Adipocyte (in vitro differentiated cells): ENCODE measurements at regions not wholly inside any gene's neighbourhood (a gene's known extent, or its start where the extent isn't known, plus 50 kb on each side); places are given as distances from the start of the nearest gene placed in this dataset.
"Not testable (repeated sequence)": the region's sequence is repeated elsewhere in the genome, so short reads cannot be mapped to it uniquely, and the experiment has no call there.

Experiments
- DNase-seq: peaks from one replicate; pipeline ENCODE4 v3.0.0-alpha.2; 2015; ENCODE audit warnings: low read depth
- H3K27me3 ChIP-seq: replicated peaks from 2 replicates; pipeline ENCODE4 v1.7.0; 2013; ENCODE audit warnings: mild to moderate bottlenecking, low read length, moderate library complexity; ENCODE audit not compliant: control insufficient read depth, insufficient read depth
- H3K36me3 ChIP-seq: 2 replicates; pipeline ENCODE4 v1.7.0; 2013; ENCODE audit warnings: low read length, mild to moderate bottlenecking, moderate library complexity; ENCODE audit not compliant: control insufficient read depth, insufficient read depth, severe bottlenecking
- H3K4me1 ChIP-seq: 2 replicates; pipeline ENCODE4 v1.7.0; 2013; ENCODE audit warnings: mild to moderate bottlenecking, low read length, moderate library complexity; ENCODE audit not compliant: control insufficient read depth, insufficient read depth
- H3K4me3 ChIP-seq: 2 replicates; pipeline ENCODE4 v1.7.0; 2013; ENCODE audit warnings: mild to moderate bottlenecking, low read length, moderate library complexity
- H3K9ac ChIP-seq: 2 replicates; pipeline ENCODE4 v1.7.0; 2013; ENCODE audit warnings: mild to moderate bottlenecking, low read length, moderate library complexity
- H3K9me3 ChIP-seq: 2 replicates; pipeline ENCODE4 v1.7.0; 2013; ENCODE audit warnings: mild to moderate bottlenecking, low read length, moderate library complexity; ENCODE audit not compliant: control insufficient read depth

DNA sequence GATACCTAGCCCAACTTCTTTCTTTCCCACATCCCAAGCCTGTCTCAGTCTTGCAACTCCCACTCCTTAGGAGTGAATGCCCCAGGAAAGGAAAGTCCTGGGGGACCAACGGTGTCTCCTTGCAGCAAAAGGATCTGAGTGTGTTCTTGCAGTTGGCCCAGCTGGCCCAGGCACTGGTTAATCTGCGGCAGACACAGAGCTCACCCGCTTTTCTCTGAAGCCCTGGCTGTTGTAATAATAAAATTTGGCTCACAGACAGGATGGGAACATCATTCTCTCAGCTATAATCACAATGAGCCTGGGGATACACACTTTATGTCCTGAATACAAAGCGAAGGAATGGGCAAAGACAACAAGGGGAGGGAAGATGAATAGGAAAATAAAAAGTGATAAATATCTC, 185.6 kb upstream of the ADRA1D start:
- peak; percentile 46 for DNase-seq
- Histone ChIP-seq H3K4me3 (no peak overlapping the region), H3K27me3 (no peaks in the 10 kb centered on the region), H3K9ac (peak overlapping the region; percentile 26), H3K4me1 (peaks cover 10% of the 10 kb centered on the region), H3K9me3 (no peaks in the 10 kb centered on the region), H3K36me3 (no peaks in the 10 kb centered on the region)

DNA sequence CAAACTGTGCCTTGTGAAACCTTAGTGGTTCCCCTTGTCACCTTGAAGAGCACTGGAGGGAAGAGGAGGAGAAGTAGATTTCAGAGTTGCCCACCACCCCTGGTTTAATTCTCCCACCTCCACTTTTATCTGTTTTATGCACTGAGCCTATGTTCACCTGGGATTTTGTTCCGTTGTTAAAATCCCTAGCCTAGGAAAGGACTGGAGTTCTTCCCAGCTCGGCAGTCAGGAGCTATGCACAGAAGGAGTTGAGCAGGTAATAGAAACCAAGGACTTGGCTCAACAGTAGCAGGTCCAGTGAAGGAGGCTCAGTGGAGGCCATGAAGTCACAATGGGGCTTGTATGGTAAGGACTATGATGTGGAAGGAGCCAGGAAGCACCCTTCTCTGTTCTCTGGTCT, 182.4 kb upstream of the ADRA1D start:
- no peak overlapping the region for H3K9ac ChIP-seq
- H3K36me3 ChIP-seq, result no peaks in the 10 kb centered on the region
- peaks cover 10% of the 10 kb centered on the region for H3K4me1 ChIP-seq
- H3K27me3 ChIP-seq, result no peaks in the 10 kb centered on the region
- no peak for DNase-seq
- no peaks in the 10 kb centered on the region for H3K9me3 ChIP-seq
- no peak overlapping the region for H3K4me3 ChIP-seq

DNA sequence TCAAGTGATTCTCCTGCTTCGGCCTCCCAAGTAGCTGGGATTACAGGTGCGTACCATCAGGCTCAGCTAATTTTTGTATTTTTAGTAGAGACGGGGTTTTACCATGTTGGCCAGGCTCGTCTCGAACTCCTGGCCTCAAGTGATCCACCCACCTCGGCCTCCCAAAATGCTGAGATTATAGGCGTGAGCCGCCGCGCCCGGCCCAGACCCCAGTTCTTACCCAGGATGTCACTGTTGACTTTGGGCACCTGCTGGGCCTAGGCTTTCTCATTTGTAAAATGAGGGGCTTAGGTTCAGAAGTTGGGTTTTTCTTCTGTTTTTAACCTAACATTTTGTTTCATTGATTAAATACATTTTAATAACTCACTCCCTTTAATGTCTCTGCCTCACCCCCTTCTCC, 181.7 kb upstream of the ADRA1D start:
- not testable (repeated sequence) for H3K4me1 ChIP-seq, H3K9me3 ChIP-seq, DNase-seq, H3K4me3 ChIP-seq, H3K9ac ChIP-seq, H3K36me3 ChIP-seq, H3K27me3 ChIP-seq

DNA sequence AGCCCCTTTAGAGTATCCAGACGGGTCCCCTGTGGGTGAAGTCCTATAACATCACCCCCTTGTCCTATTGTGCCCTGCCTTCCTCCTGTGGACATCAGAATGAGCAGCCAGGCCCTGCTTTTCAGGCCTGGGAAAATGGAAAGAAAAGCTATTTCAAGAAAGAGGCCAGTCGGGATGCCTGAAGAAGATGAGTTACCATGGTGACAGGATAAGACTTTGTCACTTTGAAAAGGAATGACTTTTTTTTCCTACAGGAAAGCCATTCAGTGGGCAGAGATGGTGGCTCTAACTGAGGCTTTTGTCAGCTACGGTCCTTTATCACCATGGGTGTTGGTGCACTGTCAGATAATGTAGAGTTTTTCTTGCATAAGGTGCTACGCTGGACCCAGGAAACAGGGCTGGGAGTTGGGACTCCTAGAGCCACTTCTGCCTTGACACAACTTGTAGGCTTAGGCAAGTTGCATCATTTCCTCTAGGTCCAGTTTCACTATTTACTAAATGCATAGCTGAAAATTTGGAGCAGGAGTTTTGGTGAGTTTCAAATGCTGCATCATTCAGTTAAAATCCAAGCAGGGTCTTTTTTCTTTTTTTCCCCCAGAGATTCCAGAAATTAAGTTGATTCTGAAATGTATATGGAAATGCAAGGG, 179.0 kb upstream of the ADRA1D start:
- no peaks in the 10 kb centered on the region for H3K36me3 ChIP-seq
- H3K4me1 ChIP-seq, result no peaks in the 10 kb centered on the region
- no peaks in the 10 kb centered on the region for H3K9me3 ChIP-seq
- H3K9ac ChIP-seq, result no peak overlapping the region
- H3K4me3 ChIP-seq, result no peak overlapping the region
- no peaks in the 10 kb centered on the region for H3K27me3 ChIP-seq
- DNase-seq, result peak; percentile 54

DNA sequence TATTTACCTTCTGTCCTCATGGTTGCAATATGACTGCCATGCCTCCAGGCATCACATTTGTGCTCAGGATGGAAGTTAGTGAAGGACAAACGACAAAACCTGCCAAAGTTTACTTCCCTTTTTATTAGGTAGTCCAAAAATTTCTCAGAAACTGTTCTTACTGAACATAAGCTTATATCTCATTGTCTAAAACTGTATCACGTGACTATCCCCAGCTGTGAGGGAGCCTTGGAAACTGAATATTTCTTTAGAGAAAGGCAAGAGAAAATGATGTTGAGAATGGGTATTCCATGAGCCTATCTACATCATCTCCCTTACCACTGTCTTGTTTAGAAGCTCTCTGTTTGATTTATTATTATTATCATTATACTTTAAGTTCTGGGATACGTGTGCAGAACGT, 169.1 kb upstream of the ADRA1D start:
- Histone ChIP-seq H3K9ac (no peak overlapping the region), H3K27me3 (peaks cover 6% of the 10 kb centered on the region), H3K4me3 (no peak overlapping the region), H3K36me3 (no peaks in the 10 kb centered on the region), H3K9me3 (peaks cover 4% of the 10 kb centered on the region), H3K4me1 (peaks cover 4% of the 10 kb centered on the region)
- DNase-seq, result no peak

DNA sequence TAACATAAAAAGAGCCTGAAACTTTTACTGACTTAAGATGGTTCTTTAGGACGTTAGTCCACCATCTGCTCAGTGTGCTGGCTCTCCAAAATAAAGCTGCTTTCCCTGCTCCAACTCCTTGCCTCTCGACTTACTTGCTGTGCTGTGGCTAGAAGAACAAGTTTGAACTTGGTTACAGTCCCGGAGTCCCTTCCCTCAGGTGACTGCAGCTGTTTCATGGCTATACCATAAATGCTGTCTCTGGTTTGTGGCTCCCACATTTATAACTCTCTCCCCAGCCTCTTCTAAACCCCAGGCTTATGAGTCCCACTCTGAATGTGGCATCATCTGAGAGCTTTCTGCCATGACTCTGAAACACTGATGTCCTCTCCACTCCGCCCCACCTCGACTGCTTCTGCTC, 166.2 kb upstream of the ADRA1D start:
- Histone ChIP-seq H3K36me3 (no peaks in the 10 kb centered on the region), H3K9me3 (peaks cover 4% of the 10 kb centered on the region), H3K9ac (no peak overlapping the region), H3K27me3 (peaks cover 17% of the 10 kb centered on the region), H3K4me1 (peaks cover 4% of the 10 kb centered on the region), H3K4me3 (no peak overlapping the region)
- no peak for DNase-seq

DNA sequence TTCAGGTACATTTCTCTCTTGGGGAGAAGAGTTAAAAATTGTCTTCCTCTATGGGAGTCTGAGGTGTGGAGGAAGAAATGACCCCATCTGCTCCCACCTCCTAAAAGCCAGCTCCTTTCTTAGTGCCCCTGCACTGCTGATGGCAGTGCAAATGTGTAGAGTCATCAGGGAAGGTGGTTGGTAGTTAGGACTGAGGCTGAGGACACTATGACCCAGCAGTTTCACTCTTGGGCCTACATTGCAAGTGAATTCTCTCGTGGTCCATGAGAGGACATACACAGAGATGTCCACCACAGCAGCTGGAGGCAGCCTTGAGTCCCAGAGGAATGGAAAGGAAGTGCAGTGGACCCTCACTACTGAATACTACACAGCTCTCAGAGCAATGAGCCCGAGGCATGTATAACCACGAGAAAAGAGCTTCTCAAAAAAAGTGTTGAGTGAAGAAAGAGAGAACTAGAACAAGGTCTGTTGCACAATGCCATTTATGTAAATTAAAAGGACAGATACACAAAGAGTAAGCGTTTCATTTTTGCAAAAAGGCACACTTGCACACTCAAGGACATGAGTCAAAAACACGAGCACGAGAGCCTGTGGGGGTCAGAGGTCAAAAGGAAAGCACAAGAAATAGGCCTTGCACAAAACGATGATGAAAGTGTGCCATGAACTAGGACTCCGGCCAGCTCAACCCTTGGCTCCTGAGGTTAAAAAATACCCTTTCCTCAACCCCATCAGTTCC, 164.4 kb upstream of the ADRA1D start:
- no peak overlapping the region for H3K4me3 ChIP-seq
- peaks cover 4% of the 10 kb centered on the region for H3K9me3 ChIP-seq
- H3K4me1 ChIP-seq, result peaks cover 4% of the 10 kb centered on the region
- no peak for DNase-seq
- H3K27me3 ChIP-seq, result peaks cover 29% of the 10 kb centered on the region
- H3K36me3 ChIP-seq, result no peaks in the 10 kb centered on the region
- H3K9ac ChIP-seq, result no peak overlapping the region

DNA sequence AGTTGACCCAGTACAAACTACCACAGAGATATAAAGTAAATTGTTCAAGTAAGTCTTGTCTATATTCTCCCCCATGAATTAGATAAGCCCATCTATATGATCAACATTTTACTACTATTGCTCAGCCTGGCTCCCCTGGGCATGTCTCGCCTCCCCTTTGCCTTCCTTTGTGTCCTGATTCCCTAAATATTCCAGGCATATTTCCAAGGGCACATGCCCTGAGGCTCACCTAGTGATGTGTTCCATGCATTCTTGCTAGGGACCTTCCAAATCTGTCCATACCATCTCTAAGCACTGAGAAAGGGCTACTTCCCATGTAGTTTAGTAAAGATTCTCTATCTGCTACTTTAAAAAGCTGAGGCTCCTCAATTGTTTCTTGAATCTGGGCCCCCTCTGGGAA, 163.1 kb upstream of the ADRA1D start:
- Histone ChIP-seq H3K4me3 (no peak overlapping the region), H3K27me3 (peaks cover 32% of the 10 kb centered on the region), H3K9ac (no peak overlapping the region), H3K4me1 (peaks cover 4% of the 10 kb centered on the region), H3K36me3 (no peaks in the 10 kb centered on the region), H3K9me3 (no peaks in the 10 kb centered on the region)
- DNase-seq, result no peak

DNA sequence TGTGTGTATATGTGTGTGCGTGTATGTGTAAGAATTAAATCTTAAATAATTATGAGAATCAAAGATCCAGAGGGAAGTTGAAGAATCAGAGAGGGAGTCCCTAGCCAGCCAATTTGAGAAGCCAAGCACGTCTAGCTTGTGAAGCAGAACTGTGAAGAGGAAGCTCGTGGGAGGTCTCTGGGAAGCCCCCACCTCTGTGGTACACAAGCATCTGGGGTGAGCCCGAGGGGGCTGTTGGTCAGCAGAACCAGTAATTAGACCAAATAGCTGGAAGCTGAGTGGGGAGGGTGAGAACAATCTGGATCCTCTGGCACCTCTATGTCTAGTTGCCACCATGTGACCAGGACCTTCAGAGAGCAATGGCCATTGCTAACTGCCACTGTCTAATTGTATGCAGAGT, 162.7 kb upstream of the ADRA1D start:
- H3K27me3 ChIP-seq, result peaks cover 32% of the 10 kb centered on the region
- no peak overlapping the region for H3K4me3 ChIP-seq
- no peaks in the 10 kb centered on the region for H3K36me3 ChIP-seq
- H3K4me1 ChIP-seq, result peaks cover 6% of the 10 kb centered on the region
- H3K9me3 ChIP-seq, result no peaks in the 10 kb centered on the region
- no peak for DNase-seq
- no peak overlapping the region for H3K9ac ChIP-seq

DNA sequence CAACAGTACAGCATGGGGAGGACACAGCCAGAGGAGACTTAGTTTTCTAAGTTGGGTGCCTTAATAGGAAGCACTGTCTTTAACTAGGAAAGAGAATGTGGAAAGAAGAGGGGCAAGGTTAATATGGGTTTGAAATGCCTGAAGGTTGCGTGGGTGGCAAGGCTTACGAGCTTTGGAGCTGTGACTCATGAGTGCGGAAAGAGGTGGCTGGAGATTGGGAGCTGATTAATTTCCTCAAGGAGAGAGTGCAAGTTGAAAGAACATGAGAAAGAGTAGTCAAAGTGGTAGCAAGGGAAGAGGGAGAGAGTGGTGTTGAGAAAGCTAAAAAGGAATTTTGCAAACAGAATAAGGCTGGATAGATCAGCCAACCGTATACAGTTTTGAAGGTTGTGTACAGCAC, 157.5 kb upstream of the ADRA1D start:
- Histone ChIP-seq H3K9me3 (no peaks in the 10 kb centered on the region), H3K9ac (no peak overlapping the region), H3K27me3 (peaks cover 22% of the 10 kb centered on the region), H3K36me3 (no peaks in the 10 kb centered on the region), H3K4me1 (peaks cover 10% of the 10 kb centered on the region), H3K4me3 (no peak overlapping the region)
- DNase-seq, result peak; percentile 76

DNA sequence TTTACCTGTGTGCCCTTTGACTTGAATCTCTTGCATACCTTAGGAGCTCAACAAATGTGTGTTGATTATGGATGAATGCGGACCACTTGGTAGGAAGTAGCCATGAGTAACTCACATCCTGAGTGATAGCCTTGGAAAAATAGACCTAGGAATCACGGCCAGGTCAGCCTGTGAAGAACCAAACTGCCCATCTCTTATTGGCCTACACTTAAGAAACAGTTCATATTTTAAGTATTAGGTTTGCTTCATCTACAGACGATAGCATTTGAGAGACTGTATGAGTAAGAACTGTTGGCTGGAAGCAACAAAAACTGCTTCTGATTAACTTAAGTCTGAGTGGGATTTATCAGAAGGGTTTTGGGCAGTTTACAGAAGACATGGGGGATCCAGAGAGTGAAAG, 152.5 kb upstream of the ADRA1D start:
- Histone ChIP-seq H3K4me3 (no peak overlapping the region), H3K27me3 (peaks cover 3% of the 10 kb centered on the region)
- DNase-seq, result peak; percentile 52

DNA sequence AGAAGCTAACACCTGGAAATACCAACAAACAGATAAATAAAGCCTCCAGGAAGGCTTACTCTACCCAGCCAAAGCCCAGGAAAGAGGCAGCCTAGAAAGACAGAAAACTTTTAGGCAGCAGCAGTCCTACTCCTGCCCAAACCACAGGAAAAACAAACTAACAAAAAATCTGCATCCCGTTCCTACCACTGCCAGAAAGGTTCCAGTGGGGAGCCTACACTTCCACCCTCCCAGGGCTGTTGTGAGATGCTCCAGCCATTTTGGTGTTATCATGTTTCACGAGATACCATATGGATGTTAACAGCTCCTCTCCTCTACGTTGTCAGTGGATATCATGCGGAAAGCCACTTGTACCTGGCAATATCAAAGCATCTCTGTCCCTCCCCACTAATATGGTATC, 135.9 kb upstream of the ADRA1D start:
- Histone ChIP-seq H3K36me3 (no peaks in the 10 kb centered on the region), H3K4me1 (peaks cover 3% of the 10 kb centered on the region), H3K4me3 (no peak overlapping the region), H3K9me3 (no peaks in the 10 kb centered on the region), H3K9ac (no peak overlapping the region), H3K27me3 (no peaks in the 10 kb centered on the region)
- no peak for DNase-seq

More for the DNA sequence above, 152.5 kb upstream of the ADRA1D start:
- no peaks in the 10 kb centered on the region for H3K36me3 ChIP-seq
- H3K9ac ChIP-seq, result no peak overlapping the region
- H3K9me3 ChIP-seq, result peaks cover 8% of the 10 kb centered on the region
- H3K4me1 ChIP-seq, result peaks cover 6% of the 10 kb centered on the region
